HCT116 (cell line): ENCODE measurements at regions not wholly inside any gene's neighbourhood (a gene's known extent, or its start where the extent isn't known, plus 50 kb on each side); places are given as distances from the start of the nearest gene placed in this dataset.

Source experiments
- ATAC-seq: fragments of 200-7000 bp; cut with Tn5 transposase; 2 replicates; pipeline ENCODE4 v1.9.1; 2020; ENCODE audit warnings: mild to moderate bottlenecking, moderate library complexity
- BruUV-seq: library from RNA; stranded (reverse); fragments of 400-500 nt; replicated peaks from 2 replicates; lab custom pipeline; 2021; lab: Mats Ljungman, UMichigan
- CTCF ChIA-PET: fragments of 300-600 bp; sonication (Branson Sonifier 250); formaldehyde crosslinking; loops from one replicate; lab custom pipeline; 2021; ENCODE audit warnings: antibody characterized with exemption; lab: Charles Lee
- POLR2A ChIA-PET: fragments of 300-600, 350-600 bp; sonication (Branson Sonifier 250); formaldehyde crosslinking; loops from one replicate; lab custom pipeline; 2021; ENCODE audit warnings: antibody characterized with exemption; lab: Charles Lee
- RAD21 ChIA-PET, 2 experiments: fragments of 300-600 bp; sonication (Branson Sonifier 250); formaldehyde crosslinking; loops; one replicate each; lab custom pipeline; 2023; ENCODE audit warnings: low total read pairs in 2 of 2; ENCODE audit not compliant: uncharacterized antibody in 2 of 2, unreplicated experiment in 2 of 2, low non-redundant PET in 1 of 2; lab: Charles Lee
- DNase-seq: peaks from one replicate; pipeline ENCODE4 v3.0.0-alpha.2; 2010; ENCODE audit warnings: low read depth, low spot score
- H2AFZ ChIP-seq: fragments of 200-600 bp; shearing (Covaris generic), sonication (generic); 2 replicates; pipeline ENCODE4 v1.6.1; 2017; ENCODE audit warnings: low read depth, mixed run types, mixed read lengths, antibody characterized with exemption, low read length; ENCODE audit not compliant: poor library complexity, severe bottlenecking
- H3K27ac ChIP-seq: 2 replicates; pipeline ENCODE4 v1.5.1; 2012; ENCODE audit warnings: low read depth, low read length
- H3K27me3 ChIP-seq: fragments of 200-600 bp; sonication (generic); 2 replicates; pipeline ENCODE4 v1.6.1; 2016; ENCODE audit warnings: mixed run types, low read length, mixed read lengths; ENCODE audit not compliant: insufficient read depth
- H3K36me3 ChIP-seq, 2 experiments: fragments of 200-500 bp in 1 of 2; fragments of 200-600 bp in 1 of 2; sonication (Bioruptor generic) in 1 of 2; sonication (generic) in 1 of 2; 2 replicates each; pipeline versions ENCODE4 v1.5.1 to v1.6.1; 2014 to 2016; ENCODE audit warnings: low read length in 2 of 2, inconsistent platforms in 1 of 2, mixed read lengths in 1 of 2, mixed run types in 1 of 2; ENCODE audit not compliant: insufficient read depth in 2 of 2, control insufficient read depth in 1 of 2
- H3K4me1 ChIP-seq, 2 experiments: fragments of 200-600 bp in 1 of 2; sonication (generic) in 1 of 2; 2 replicates each; pipeline versions ENCODE4 v1.5.1 to v1.6.1; 2012 to 2017; ENCODE audit warnings: low read length in 2 of 2, inconsistent platforms in 1 of 2, mild to moderate bottlenecking in 1 of 2, mixed read lengths in 1 of 2, mixed run types in 1 of 2, moderate library complexity in 1 of 2; ENCODE audit not compliant: insufficient read depth in 2 of 2, control insufficient read depth in 1 of 2
- H3K4me2 ChIP-seq: fragments of 200-600 bp; sonication (generic); 2 replicates; pipeline ENCODE4 v1.6.1; 2017; ENCODE audit warnings: mixed run types, low read length, mixed read lengths
- H3K4me3 ChIP-seq, 2 experiments: fragments of 200-600 bp in 1 of 2; sonication (generic) in 1 of 2; replicated peaks in 1 of 2; 2 replicates each; pipeline ENCODE4 v1.5.1; 2011 to 2016; ENCODE audit warnings: low read length in 2 of 2, control low read depth in 1 of 2, low read depth in 1 of 2, mild to moderate bottlenecking in 1 of 2, mixed read lengths in 1 of 2, mixed run types in 1 of 2
- H3K79me2 ChIP-seq: fragments of 200-600 bp; sonication (generic); 2 replicates; pipeline ENCODE4 v1.6.1; 2017; ENCODE audit warnings: mild to moderate bottlenecking, mixed run types, low read length, moderate library complexity, mixed read lengths; ENCODE audit not compliant: insufficient read depth
- H3K9ac ChIP-seq: fragments of 200-600 bp; sonication (generic); 2 replicates; pipeline ENCODE4 v1.6.1; 2016; ENCODE audit warnings: low read length, mixed read lengths
- H3K9me2 ChIP-seq: fragments of 200-600 bp; sonication (generic), shearing (Covaris generic); 2 replicates; pipeline ENCODE4 v1.6.1; 2017; ENCODE audit warnings: mixed run types, mild to moderate bottlenecking, moderate library complexity; ENCODE audit not compliant: insufficient read depth
- H3K9me3 ChIP-seq, 2 experiments: fragments of 200-500 bp in 1 of 2; fragments of 200-600 bp in 1 of 2; sonication (Bioruptor generic) in 1 of 2; sonication (generic) in 1 of 2; 2 replicates each; pipeline ENCODE4 v1.6.1; 2014 to 2017; ENCODE audit warnings: low read length in 2 of 2, mixed read lengths in 2 of 2, inconsistent platforms in 1 of 2, low read depth in 1 of 2, mild to moderate bottlenecking in 1 of 2, mixed run types in 1 of 2, moderate library complexity in 1 of 2; ENCODE audit not compliant: control insufficient read depth in 1 of 2, insufficient read depth in 1 of 2
- H4K20me1 ChIP-seq: fragments of 200-600 bp; sonication (generic), shearing (Covaris generic); 2 replicates; pipeline ENCODE4 v1.6.1; 2017; ENCODE audit warnings: mixed run types, mild to moderate bottlenecking, moderate library complexity; ENCODE audit not compliant: insufficient read depth
- CEBPB ChIP-seq: IDR thresholded peaks from 2 replicates; pipeline ENCODE4 v1.6.1; 2012; ENCODE audit warnings: low read depth
- EGR1 ChIP-seq: IDR thresholded peaks from 2 replicates; pipeline ENCODE4 v1.6.1; 2012; ENCODE audit warnings: low read depth
- EZH2 ChIP-seq: fragments of 200-600 bp; sonication (generic); IDR thresholded peaks from 2 replicates; pipeline ENCODE4 v1.6.1; 2017; ENCODE audit warnings: antibody characterized with exemption, mixed run types
- JUND ChIP-seq: IDR thresholded peaks from 2 replicates; pipeline ENCODE4 v1.6.1; 2012
- POLR2A ChIP-seq: IDR thresholded peaks from 2 replicates; pipeline ENCODE4 v1.7.0; 2011; ENCODE audit warnings: borderline replicate concordance; ENCODE audit not compliant: insufficient read depth, insufficient read length; ENCODE audit errors: extremely low read depth
- POLR2AphosphoS5 ChIP-seq: IDR thresholded peaks from 2 replicates; pipeline ENCODE4 v1.6.1; 2011; ENCODE audit warnings: mild to moderate bottlenecking, low read depth, low read length, moderate library complexity
- SIN3A ChIP-seq: IDR thresholded peaks from 2 replicates; pipeline ENCODE4 v1.6.1; 2012; ENCODE audit warnings: low read depth
- SP1 ChIP-seq: IDR thresholded peaks from 2 replicates; pipeline ENCODE4 v1.6.1; 2012; ENCODE audit warnings: low read depth
- SRF ChIP-seq: IDR thresholded peaks from 2 replicates; pipeline ENCODE4 v1.6.1; 2012; ENCODE audit warnings: low read depth
- TCF7L2 ChIP-seq: IDR thresholded peaks from 2 replicates; pipeline ENCODE4 v1.7.0; 2011; ENCODE audit warnings: borderline replicate concordance, inconsistent platforms; ENCODE audit not compliant: insufficient read depth, insufficient read length; ENCODE audit errors: extremely low read depth
- ZFX ChIP-seq: fragments of 450-650 bp; IDR thresholded peaks from 2 replicates; pipeline ENCODE4 v1.6.1; 2017
- intact Hi-C: fragments of 100-400 bp; cut with micrococcal nuclease; formaldehyde crosslinking; loops from 2 replicates; pipeline ENCODE4 v1.10.0; 2022
- TF ChIP-seq, protein P1 (sequence below): IDR thresholded peaks from 2 replicates; pipeline ENCODE4 v1.6.1; 2012
- TF ChIP-seq, protein P2 (sequence below): IDR thresholded peaks from 2 replicates; pipeline ENCODE4 v1.6.1; 2011; ENCODE audit warnings: mild to moderate bottlenecking, low read length, moderate library complexity; ENCODE audit not compliant: insufficient replicate concordance; ENCODE audit errors: extremely low read depth
- TF ChIP-seq, protein P3 (sequence below), 3 experiments: fragments of 200-600 bp in 1 of 3; sonication (generic) in 1 of 3; IDR thresholded peaks in 2 of 3; conservative IDR thresholded peaks in 1 of 3; 2 replicates each; pipeline ENCODE4 v1.5.1; 2012 to 2017; ENCODE audit warnings: low read depth in 2 of 3, low read length in 2 of 3, antibody characterized with exemption in 1 of 3, borderline replicate concordance in 1 of 3, control low read depth in 1 of 3, mild to moderate bottlenecking in 1 of 3, mixed read lengths in 1 of 3, mixed run types in 1 of 3, moderate library complexity in 1 of 3; ENCODE audit not compliant: insufficient read depth in 1 of 3

DNA sequence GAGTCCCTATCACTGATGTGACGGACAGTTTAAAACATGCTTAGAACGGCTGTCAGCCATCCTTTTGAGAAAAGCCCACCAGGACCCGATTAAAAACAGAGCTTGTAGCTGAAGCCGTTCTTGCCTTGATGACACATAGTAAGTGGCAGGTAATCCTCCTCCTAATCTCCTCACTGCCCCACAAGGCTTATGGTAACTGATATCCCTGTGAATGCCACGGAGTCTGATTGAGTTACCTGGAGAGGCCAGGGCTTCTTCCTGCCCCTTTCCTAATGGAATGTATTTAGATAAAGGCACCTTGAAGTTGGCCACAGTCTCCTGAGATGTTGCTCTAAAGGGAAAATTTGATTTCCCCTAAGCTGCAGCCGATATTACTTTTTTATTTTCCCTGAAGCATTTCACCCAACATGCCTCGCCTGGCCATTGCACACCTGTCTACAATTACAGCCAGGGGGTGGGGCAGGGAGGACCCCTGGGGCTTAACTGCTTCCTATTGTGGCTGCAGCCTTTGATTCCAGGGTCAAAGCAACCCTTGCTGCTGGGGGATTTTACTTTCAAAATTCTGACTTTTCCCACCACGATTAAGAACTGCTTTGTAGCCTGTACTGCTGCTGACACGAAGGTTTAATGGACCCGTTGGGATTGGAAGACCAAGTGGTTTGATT is 169.0 kb upstream of the GPR26 start:
- H3K79me2 ChIP-seq, result no peaks in the 10 kb centered on the region
- DNase-seq (no peak), ATAC-seq (no peak)
- RAD21 ChIA-PET, result no interaction called here
- no peak overlapping the region for H2AFZ ChIP-seq
- H3K9me3 ChIP-seq, result no peaks in the 10 kb centered on the region
- intact Hi-C loops, result no loop called here
- no peak overlapping the region for H3K4me2 ChIP-seq
- no peaks in the 10 kb centered on the region for H3K9me2 ChIP-seq
- H3K36me3 ChIP-seq, result no peaks in the 10 kb centered on the region
- H3K9ac ChIP-seq, result no peak overlapping the region
- CTCF ChIA-PET, result no interaction called here
- H3K4me1 ChIP-seq, result no peaks in the 10 kb centered on the region
- H3K27ac ChIP-seq, result no peak overlapping the region
- no peak for TF ChIP-seq SIN3A
- TF ChIP-seq SRF, result no peak
- TF ChIP-seq, protein P1, sequence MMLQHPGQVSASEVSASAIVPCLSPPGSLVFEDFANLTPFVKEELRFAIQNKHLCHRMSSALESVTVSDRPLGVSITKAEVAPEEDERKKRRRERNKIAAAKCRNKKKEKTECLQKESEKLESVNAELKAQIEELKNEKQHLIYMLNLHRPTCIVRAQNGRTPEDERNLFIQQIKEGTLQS, result no peak
- TF ChIP-seq JUND, result no peak
- TF ChIP-seq, protein P2, sequence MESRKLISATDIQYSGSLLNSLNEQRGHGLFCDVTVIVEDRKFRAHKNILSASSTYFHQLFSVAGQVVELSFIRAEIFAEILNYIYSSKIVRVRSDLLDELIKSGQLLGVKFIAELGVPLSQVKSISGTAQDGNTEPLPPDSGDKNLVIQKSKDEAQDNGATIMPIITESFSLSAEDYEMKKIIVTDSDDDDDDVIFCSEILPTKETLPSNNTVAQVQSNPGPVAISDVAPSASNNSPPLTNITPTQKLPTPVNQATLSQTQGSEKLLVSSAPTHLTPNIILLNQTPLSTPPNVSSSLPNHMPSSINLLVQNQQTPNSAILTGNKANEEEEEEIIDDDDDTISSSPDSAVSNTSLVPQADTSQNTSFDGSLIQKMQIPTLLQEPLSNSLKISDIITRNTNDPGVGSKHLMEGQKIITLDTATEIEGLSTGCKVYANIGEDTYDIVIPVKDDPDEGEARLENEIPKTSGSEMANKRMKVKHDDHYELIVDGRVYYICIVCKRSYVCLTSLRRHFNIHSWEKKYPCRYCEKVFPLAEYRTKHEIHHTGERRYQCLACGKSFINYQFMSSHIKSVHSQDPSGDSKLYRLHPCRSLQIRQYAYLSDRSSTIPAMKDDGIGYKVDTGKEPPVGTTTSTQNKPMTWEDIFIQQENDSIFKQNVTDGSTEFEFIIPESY, result no peak
- TF ChIP-seq EGR1, result no peak
- TF ChIP-seq CEBPB, result no peak
- no peak for TF ChIP-seq POLR2AphosphoS5
- TF ChIP-seq, protein P3, sequence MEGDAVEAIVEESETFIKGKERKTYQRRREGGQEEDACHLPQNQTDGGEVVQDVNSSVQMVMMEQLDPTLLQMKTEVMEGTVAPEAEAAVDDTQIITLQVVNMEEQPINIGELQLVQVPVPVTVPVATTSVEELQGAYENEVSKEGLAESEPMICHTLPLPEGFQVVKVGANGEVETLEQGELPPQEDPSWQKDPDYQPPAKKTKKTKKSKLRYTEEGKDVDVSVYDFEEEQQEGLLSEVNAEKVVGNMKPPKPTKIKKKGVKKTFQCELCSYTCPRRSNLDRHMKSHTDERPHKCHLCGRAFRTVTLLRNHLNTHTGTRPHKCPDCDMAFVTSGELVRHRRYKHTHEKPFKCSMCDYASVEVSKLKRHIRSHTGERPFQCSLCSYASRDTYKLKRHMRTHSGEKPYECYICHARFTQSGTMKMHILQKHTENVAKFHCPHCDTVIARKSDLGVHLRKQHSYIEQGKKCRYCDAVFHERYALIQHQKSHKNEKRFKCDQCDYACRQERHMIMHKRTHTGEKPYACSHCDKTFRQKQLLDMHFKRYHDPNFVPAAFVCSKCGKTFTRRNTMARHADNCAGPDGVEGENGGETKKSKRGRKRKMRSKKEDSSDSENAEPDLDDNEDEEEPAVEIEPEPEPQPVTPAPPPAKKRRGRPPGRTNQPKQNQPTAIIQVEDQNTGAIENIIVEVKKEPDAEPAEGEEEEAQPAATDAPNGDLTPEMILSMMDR (IDR thresholded peaks at IDR 0.05 in 2 of 3, conservative IDR thresholded peaks at IDR 0.05 in 1 of 3; ENCODE audit: borderline replicate concordance in 1 of 3, insufficient read depth in 1 of 3, low read depth in 2 of 3, low read length in 2 of 3), result no peak
- TF ChIP-seq POLR2A, result no peak
- TF ChIP-seq EZH2, result no peak
- TF ChIP-seq TCF7L2, result no peak
- no peak for TF ChIP-seq ZFX
- TF ChIP-seq SP1, result no peak
- BruUV-seq, result no TSS peak
- no peaks in the 10 kb centered on the region for H4K20me1 ChIP-seq
- no peaks in the 10 kb centered on the region; the same call in 1 of the 2 replicates for H3K27me3 ChIP-seq
- POLR2A ChIA-PET, result no interaction called here
- no peak overlapping the region for H3K4me3 ChIP-seq
